ENCODE measurements at regions not wholly inside any gene's neighbourhood (a gene's known extent, or its start where the extent isn't known, plus 50 kb on each side); places are given as distances from the start of the nearest gene placed in this dataset.

- TF ChIP-seq CHD2 (IDR thresholded peaks at IDR 0.05; ENCODE audit: low read length, partially characterized antibody) (no peak), POLR2A (IDR thresholded peaks at IDR 0.05; ENCODE audit: low read length) (no peak), CBX8 (IDR thresholded peaks at IDR 0.05) (no peak), CBX2 (IDR thresholded peaks at IDR 0.05; ENCODE audit: borderline replicate concordance, low read depth) (no peak), ZFP36 (IDR thresholded peaks at IDR 0.05; ENCODE audit: borderline replicate concordance, partially characterized antibody) (no peak), MYC (IDR thresholded peaks at IDR 0.05; ENCODE audit: borderline replicate concordance, low read length) (no peak), RAD21 (conservative IDR thresholded peaks at IDR 0.05 in 1 of 2, IDR thresholded peaks at IDR 0.05 in 1 of 2) (no peak), RCOR1 (IDR thresholded peaks at IDR 0.05; ENCODE audit: low read depth, low read length) (no peak), NR3C1 (IDR thresholded peaks at IDR 0.05) (no peak)
- TF ChIP-seq, protein P1, sequence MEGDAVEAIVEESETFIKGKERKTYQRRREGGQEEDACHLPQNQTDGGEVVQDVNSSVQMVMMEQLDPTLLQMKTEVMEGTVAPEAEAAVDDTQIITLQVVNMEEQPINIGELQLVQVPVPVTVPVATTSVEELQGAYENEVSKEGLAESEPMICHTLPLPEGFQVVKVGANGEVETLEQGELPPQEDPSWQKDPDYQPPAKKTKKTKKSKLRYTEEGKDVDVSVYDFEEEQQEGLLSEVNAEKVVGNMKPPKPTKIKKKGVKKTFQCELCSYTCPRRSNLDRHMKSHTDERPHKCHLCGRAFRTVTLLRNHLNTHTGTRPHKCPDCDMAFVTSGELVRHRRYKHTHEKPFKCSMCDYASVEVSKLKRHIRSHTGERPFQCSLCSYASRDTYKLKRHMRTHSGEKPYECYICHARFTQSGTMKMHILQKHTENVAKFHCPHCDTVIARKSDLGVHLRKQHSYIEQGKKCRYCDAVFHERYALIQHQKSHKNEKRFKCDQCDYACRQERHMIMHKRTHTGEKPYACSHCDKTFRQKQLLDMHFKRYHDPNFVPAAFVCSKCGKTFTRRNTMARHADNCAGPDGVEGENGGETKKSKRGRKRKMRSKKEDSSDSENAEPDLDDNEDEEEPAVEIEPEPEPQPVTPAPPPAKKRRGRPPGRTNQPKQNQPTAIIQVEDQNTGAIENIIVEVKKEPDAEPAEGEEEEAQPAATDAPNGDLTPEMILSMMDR (IDR thresholded peaks at IDR 0.05), result no peak
- TF ChIP-seq, protein P2, sequence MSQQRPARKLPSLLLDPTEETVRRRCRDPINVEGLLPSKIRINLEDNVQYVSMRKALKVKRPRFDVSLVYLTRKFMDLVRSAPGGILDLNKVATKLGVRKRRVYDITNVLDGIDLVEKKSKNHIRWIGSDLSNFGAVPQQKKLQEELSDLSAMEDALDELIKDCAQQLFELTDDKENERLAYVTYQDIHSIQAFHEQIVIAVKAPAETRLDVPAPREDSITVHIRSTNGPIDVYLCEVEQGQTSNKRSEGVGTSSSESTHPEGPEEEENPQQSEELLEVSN (IDR thresholded peaks at IDR 0.05; ENCODE audit: borderline replicate concordance, low read depth), result no peak
- TF ChIP-seq, protein P3, sequence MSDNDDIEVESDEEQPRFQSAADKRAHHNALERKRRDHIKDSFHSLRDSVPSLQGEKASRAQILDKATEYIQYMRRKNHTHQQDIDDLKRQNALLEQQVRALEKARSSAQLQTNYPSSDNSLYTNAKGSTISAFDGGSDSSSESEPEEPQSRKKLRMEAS (IDR thresholded peaks at IDR 0.05), result no peak
Measured at GRCh38 chr19:5237939-5238480, 102.6 kb downstream of the PTPRS start.

Measured in A549 (cell line).